NCI-H1930 (cell line): ENCODE measurements at regions not wholly inside any gene's neighbourhood (a gene's known extent, or its start where the extent isn't known, plus 50 kb on each side); places are given as distances from the start of the nearest gene placed in this dataset.

Source experiments
- DNase-seq, 2 experiments: peaks; one replicate each; lab custom pipeline; 2025; lab: John Stamatoyannopoulos, UW

GRCh38 chr12:127205781-127206555, 1061.0 kb upstream of the TMEM132C start:
- DNase-seq: no peak

GRCh38 chr12:127209318-127209717, 1057.7 kb upstream of the TMEM132C start:
- no peak for DNase-seq

GRCh38 chr12:127214186-127214585, 1052.8 kb upstream of the TMEM132C start:
- no peak for DNase-seq

- DNase-seq: no peak
These were observed 1044.0 kb upstream of the TMEM132C start for GRCh38 chr12:127223011-127223410.

GRCh38 chr12:127223731-127224130, 1043.2 kb upstream of the TMEM132C start:
- DNase-seq: no peak

- no peak for DNase-seq
These were observed 1036.1 kb upstream of the TMEM132C start for GRCh38 chr12:127230843-127231260.

GRCh38 chr12:127231371-127231770, 1035.6 kb upstream of the TMEM132C start:
- DNase-seq: no peak

- no peak for DNase-seq
These were observed 1034.0 kb upstream of the TMEM132C start for GRCh38 chr12:127233016-127233415.

GRCh38 chr12:127235761-127236160, 1031.2 kb upstream of the TMEM132C start:
- DNase-seq: no peak

- DNase-seq: no peak
These were observed 1030.5 kb upstream of the TMEM132C start for GRCh38 chr12:127236491-127236890.

GRCh38 chr12:127237151-127237550, 1029.8 kb upstream of the TMEM132C start:
- DNase-seq: no peak

GRCh38 chr12:127238107-127238506, 1028.9 kb upstream of the TMEM132C start:
- no peak for DNase-seq

- no peak for DNase-seq
These were observed 1027.2 kb upstream of the TMEM132C start for GRCh38 chr12:127239781-127240180.

GRCh38 chr12:127240249-127240929, 1026.6 kb upstream of the TMEM132C start:
- no peak for DNase-seq

- DNase-seq: no peak
These were observed 1025.7 kb upstream of the TMEM132C start for GRCh38 chr12:127241072-127241817.

GRCh38 chr12:127245009-127245408, 1022.0 kb upstream of the TMEM132C start:
- no peak for DNase-seq

GRCh38 chr12:127245437-127245836, 1021.5 kb upstream of the TMEM132C start:
- no peak for DNase-seq

- DNase-seq: no peak
These were observed 1019.0 kb upstream of the TMEM132C start for GRCh38 chr12:127247937-127248336.

- DNase-seq: no peak
These were observed 1017.5 kb upstream of the TMEM132C start for GRCh38 chr12:127249428-127249827.

GRCh38 chr12:127253797-127254327, 1013.1 kb upstream of the TMEM132C start:
- DNase-seq: no peak

GRCh38 chr12:127254420-127254955, 1012.5 kb upstream of the TMEM132C start:
- no peak for DNase-seq

- no peak for DNase-seq
These were observed 1009.5 kb upstream of the TMEM132C start for GRCh38 chr12:127257366-127257935.
